Breast epithelium (tissue), 4 donors: ENCODE measurements at regions not wholly inside any gene's neighbourhood (a gene's known extent, or its start where the extent isn't known, plus 50 kb on each side); places are given as distances from the start of the nearest gene placed in this dataset.

Experiments
- DNase-seq, 2 donors: peaks; one replicate each; pipeline ENCODE4 v3.0.0-alpha.2; 2019; ENCODE audit warnings: low spot score in 2 of 2
- H3K27ac ChIP-seq, 2 donors: fragments of 200-600 bp; sonication (generic) in 1 of 2; one replicate each; pipeline ENCODE4 v1.5.1; 2016 to 2019; ENCODE audit warnings: mild to moderate bottlenecking in 1 of 2
- H3K27me3 ChIP-seq, 2 donors: fragments of 200-600 bp; sonication (generic) in 1 of 2; one replicate each; pipeline versions ENCODE4 v1.5.1 to v1.6.0; 2017 to 2019; ENCODE audit warnings: control low read depth in 1 of 2, mild to moderate bottlenecking in 1 of 2
- H3K36me3 ChIP-seq: fragments of 200-600 bp; one replicate; pipeline ENCODE4 v1.5.1; 2019
- H3K4me1 ChIP-seq, 2 donors: fragments of 200-600 bp; sonication (generic); one replicate each; pipeline ENCODE4 v1.5.1; 2016 to 2019; ENCODE audit warnings: control low read depth in 1 of 2
- H3K4me3 ChIP-seq, 3 donors: fragments of 200-600 bp; sonication (generic); 1 replicate in 2 of 3; 2 replicates in 1 of 3; pipeline ENCODE4 v1.5.1; 2016 to 2019; ENCODE audit warnings: mild to moderate bottlenecking in 3 of 3, moderate library complexity in 2 of 3
- H3K9me3 ChIP-seq, 2 donors: fragments of 200-600 bp; sonication (generic) in 1 of 2; one replicate each; pipeline ENCODE4 v1.5.1; 2016 to 2019; ENCODE audit warnings: control low read depth in 1 of 2
- POLR2A ChIP-seq: fragments of 450-650 bp; IDR thresholded peaks from one replicate; pipeline ENCODE4 v1.6.1; 2016; ENCODE audit warnings: antibody characterized with exemption, mild to moderate bottlenecking, moderate library complexity
- POLR2AphosphoS5 ChIP-seq, 3 donors: sonication (generic); formaldehyde crosslinking; IDR thresholded peaks; one replicate each; pipeline ENCODE4 v1.6.1; 2017; ENCODE audit warnings: antibody characterized with exemption in 3 of 3
- intact Hi-C: fragments of 100-400 bp; cut with DNase I; formaldehyde crosslinking; loops from one replicate; pipeline ENCODE4 v1.15.1; 2023; ENCODE audit warnings: low total_unique reads
- TF ChIP-seq, protein P1 (sequence below), 3 donors: fragments of 450-650 bp; IDR thresholded peaks; one replicate each; pipeline ENCODE4 v1.5.1; 2016 to 2017; ENCODE audit warnings: antibody characterized with exemption in 3 of 3, mild to moderate bottlenecking in 3 of 3, moderate library complexity in 3 of 3

DNA sequence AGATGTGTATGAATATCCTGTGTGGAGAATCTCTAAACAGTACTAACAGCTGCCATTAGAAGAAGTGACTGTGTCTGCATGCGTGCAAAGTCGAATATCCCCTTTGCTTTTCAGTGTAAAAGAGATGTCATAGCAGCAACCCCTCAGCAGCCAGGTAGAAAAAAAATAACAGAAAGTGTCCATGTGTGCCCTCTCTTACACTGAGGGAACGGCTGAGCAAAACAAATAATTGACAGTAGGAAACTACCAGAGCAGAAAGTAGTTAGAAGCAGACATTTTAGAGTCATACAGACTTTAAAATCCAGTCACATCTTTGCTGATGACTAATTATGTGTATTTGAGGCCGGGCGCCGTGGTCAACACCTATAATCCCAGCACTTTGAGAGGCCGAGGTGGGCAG lies 370.8 kb downstream of the GPM6A start:
- Histone ChIP-seq H3K4me3 (no peak overlapping the region), H3K36me3 (no peaks in the 10 kb centered on the region), H3K9me3 (no peaks in the 10 kb centered on the region), H3K4me1 (no peaks in the 10 kb centered on the region), H3K27ac (no peak overlapping the region), H3K27me3 (no peaks in the 10 kb centered on the region)
- intact Hi-C loops: no loop called here
- no peak for TF ChIP-seq POLR2A
- TF ChIP-seq POLR2AphosphoS5 (IDR thresholded peaks at IDR 0.05): no peak
- TF ChIP-seq, protein P1, sequence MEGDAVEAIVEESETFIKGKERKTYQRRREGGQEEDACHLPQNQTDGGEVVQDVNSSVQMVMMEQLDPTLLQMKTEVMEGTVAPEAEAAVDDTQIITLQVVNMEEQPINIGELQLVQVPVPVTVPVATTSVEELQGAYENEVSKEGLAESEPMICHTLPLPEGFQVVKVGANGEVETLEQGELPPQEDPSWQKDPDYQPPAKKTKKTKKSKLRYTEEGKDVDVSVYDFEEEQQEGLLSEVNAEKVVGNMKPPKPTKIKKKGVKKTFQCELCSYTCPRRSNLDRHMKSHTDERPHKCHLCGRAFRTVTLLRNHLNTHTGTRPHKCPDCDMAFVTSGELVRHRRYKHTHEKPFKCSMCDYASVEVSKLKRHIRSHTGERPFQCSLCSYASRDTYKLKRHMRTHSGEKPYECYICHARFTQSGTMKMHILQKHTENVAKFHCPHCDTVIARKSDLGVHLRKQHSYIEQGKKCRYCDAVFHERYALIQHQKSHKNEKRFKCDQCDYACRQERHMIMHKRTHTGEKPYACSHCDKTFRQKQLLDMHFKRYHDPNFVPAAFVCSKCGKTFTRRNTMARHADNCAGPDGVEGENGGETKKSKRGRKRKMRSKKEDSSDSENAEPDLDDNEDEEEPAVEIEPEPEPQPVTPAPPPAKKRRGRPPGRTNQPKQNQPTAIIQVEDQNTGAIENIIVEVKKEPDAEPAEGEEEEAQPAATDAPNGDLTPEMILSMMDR (IDR thresholded peaks at IDR 0.05): no peak
- no peak for DNase-seq

DNA sequence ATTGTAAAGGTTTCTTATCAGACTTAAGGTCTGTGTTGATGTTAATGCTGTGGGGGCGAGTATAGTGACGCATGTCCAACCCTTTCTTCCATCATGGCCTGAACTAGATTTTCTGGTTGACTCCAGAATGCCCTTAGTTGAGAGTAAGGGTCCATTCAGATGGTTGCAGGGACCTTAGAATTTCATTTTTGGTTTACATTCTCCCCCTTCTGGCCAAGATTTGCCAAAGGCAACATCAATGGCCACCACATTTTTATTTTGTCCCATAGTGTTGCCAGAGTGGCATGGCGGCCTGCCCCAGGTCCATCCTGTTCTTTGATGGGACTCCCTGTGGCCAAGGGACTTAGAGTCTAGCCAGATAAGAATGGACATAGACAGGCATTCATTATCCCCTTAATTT lies 368.5 kb downstream of the GPM6A start:
- Histone ChIP-seq H3K36me3 (no peaks in the 10 kb centered on the region), H3K4me1 (no peaks in the 10 kb centered on the region), H3K27me3 (no peaks in the 10 kb centered on the region), H3K9me3 (no peaks in the 10 kb centered on the region), H3K4me3 (no peak overlapping the region), H3K27ac (no peak overlapping the region)
- TF ChIP-seq POLR2AphosphoS5 (IDR thresholded peaks at IDR 0.05) (no peak), POLR2A (no peak)
- TF ChIP-seq, protein P1 (IDR thresholded peaks at IDR 0.05): no peak
- DNase-seq: no peak
- intact Hi-C loops: no loop called here

DNA sequence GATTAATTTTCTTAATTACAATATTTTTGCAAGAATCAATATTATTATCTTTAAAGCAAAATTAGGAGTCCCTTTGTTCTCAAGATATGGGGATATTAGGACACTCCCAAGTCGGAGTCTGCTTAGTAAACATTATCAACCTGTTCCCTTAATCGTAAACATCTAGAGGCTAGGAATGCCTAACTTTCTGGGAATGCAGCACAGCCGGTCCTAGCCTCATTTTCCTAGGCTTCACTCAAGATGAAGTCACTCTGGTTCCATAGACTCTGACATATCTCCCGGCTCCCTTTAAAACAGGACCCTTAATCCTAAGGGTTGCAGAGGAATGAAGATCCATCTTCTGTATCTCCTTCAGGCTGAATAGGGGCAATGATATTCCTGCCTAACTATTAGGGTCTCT lies 367.6 kb downstream of the GPM6A start:
- Histone ChIP-seq H3K9me3 (no peaks in the 10 kb centered on the region), H3K36me3 (no peaks in the 10 kb centered on the region), H3K27me3 (no peaks in the 10 kb centered on the region), H3K4me3 (no peak overlapping the region), H3K4me1 (no peaks in the 10 kb centered on the region), H3K27ac (no peak overlapping the region)
- TF ChIP-seq POLR2A (no peak), POLR2AphosphoS5 (IDR thresholded peaks at IDR 0.05) (no peak)
- TF ChIP-seq, protein P1 (IDR thresholded peaks at IDR 0.05): no peak
- intact Hi-C loops: no loop called here
- no peak for DNase-seq

DNA sequence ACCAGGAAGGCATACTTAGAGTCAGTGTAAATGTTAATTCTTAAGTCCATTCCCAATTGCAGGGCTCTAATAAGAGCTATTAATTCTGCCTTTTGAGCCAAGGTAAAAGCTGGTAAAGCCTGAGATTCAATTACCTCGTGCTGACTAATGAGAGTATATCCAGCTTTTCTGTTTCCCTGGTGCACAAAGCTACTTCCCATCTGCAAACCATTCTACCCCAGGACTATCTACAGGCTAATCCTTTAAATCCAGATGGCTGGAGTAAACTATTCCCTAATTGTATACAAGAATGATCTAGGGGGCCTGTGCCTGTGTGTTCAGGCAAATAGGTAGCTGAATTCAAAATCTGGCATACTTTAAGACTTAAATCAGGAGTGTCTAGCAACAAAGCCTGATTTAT lies 365.0 kb downstream of the GPM6A start:
- TF ChIP-seq, protein P1 (IDR thresholded peaks at IDR 0.05): no peak
- no peak for TF ChIP-seq POLR2AphosphoS5 (IDR thresholded peaks at IDR 0.05)
- TF ChIP-seq POLR2A: no peak
- DNase-seq: no peak

DNA sequence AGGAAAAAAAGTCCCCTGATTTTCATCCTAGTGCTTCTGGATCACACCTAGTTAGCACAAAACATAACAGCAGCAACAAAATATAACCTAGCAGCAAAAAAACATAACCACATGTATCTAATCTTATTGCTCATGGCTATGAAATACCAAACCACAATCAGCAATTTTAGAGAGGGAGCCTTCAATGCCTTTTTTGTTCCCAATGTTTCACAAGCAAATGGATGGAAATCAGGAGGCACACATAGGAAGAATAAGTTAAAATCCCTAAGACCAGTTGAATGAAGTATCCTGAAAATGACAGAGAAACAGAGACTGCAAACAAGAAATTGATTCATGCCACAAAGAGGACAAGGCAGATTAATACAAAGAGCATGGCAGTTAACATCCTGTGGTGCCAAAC lies 361.6 kb downstream of the GPM6A start:
- H3K36me3 ChIP-seq: no peaks in the 10 kb centered on the region
- TF ChIP-seq, protein P1 (IDR thresholded peaks at IDR 0.05): no peak
- TF ChIP-seq POLR2AphosphoS5 (IDR thresholded peaks at IDR 0.05) (no peak), POLR2A (no peak)
- no peak for DNase-seq
- no peak overlapping the region for H3K27ac ChIP-seq
- H3K4me3 ChIP-seq: no peak overlapping the region
- no peaks in the 10 kb centered on the region for H3K4me1 ChIP-seq
- intact Hi-C loops: no loop called here
- H3K27me3 ChIP-seq: no peaks in the 10 kb centered on the region
- peaks cover 5 to 11% of the 10 kb centered on the region in 2 donors for H3K9me3 ChIP-seq

More for the DNA sequence above, 365.0 kb downstream of the GPM6A start:
- H3K27ac ChIP-seq: no peak overlapping the region
- H3K4me3 ChIP-seq: no peak overlapping the region
- no peaks in the 10 kb centered on the region for H3K4me1 ChIP-seq
- intact Hi-C loops: no loop called here
- no peaks in the 10 kb centered on the region for H3K36me3 ChIP-seq
- no peaks in the 10 kb centered on the region for H3K9me3 ChIP-seq
- H3K27me3 ChIP-seq: no peaks in the 10 kb centered on the region
